Central memory CD8-positive, alpha-beta T cell (primary cell): ENCODE measurements at regions not wholly inside any gene's neighbourhood (a gene's known extent, or its start where the extent isn't known, plus 50 kb on each side); places are given as distances from the start of the nearest gene placed in this dataset.

Experiments
- ATAC-seq: fragments of 150-1000 bp; cut with Tn5 transposase; replicated peaks from 2 replicates; pipeline ENCODE4 v1.10.0; 2022; ENCODE audit warnings: mild to moderate bottlenecking, moderate FRiP score, moderate number of reproducible peaks; ENCODE audit not compliant: poor library complexity, severe bottlenecking; ENCODE audit errors: extremely low read depth
- DNase-seq, 2 donors: peaks; one replicate each; pipeline ENCODE4 v3.0.0; 2021; ENCODE audit warnings: low spot score in 2 of 2
- H3K27ac Mint-ChIP-seq: one replicate; pipeline ENCODE4 v1.8.0; 2022; ENCODE audit warnings: low read depth, mild to moderate bottlenecking, moderate library complexity, mixed read lengths
- H3K27me3 Mint-ChIP-seq: one replicate; pipeline ENCODE4 v1.8.0; 2022; ENCODE audit warnings: mixed read lengths
- H3K36me3 Mint-ChIP-seq: one replicate; pipeline ENCODE4 v1.8.0; 2022; ENCODE audit warnings: mild to moderate bottlenecking, moderate library complexity, mixed read lengths; ENCODE audit not compliant: insufficient read depth
- H3K4me1 Mint-ChIP-seq: one replicate; pipeline ENCODE4 v1.8.0; 2022; ENCODE audit warnings: mixed read lengths
- H3K4me3 Mint-ChIP-seq: one replicate; pipeline ENCODE4 v1.8.0; 2022; ENCODE audit warnings: mild to moderate bottlenecking, moderate library complexity, mixed read lengths
- H3K9me3 Mint-ChIP-seq: one replicate; pipeline ENCODE4 v1.8.0; 2022; ENCODE audit warnings: mixed read lengths

- no peak overlapping the region for H3K27ac Mint-ChIP-seq
- ATAC-seq: no peak
These were observed 456.0 kb downstream of the FBXO15 start for GRCh38 chr18:73691624-73692023.

GRCh38 chr18:73691118-73691517, 456.5 kb downstream of the FBXO15 start:
- Mint-ChIP-seq H3K36me3 (no peaks in the 10 kb centered on the region), H3K27me3 (no peaks in the 10 kb centered on the region), H3K4me3 (no peak overlapping the region), H3K4me1 (no peaks in the 10 kb centered on the region), H3K9me3 (peaks cover 12% of the 10 kb centered on the region), H3K27ac (no peak overlapping the region)
- ATAC-seq (no peak), DNase-seq (no peak)

More at GRCh38 chr18:73691624-73692023, 456.0 kb downstream of the FBXO15 start:
- Mint-ChIP-seq H3K4me3 (no peak overlapping the region), H3K27me3 (no peaks in the 10 kb centered on the region), H3K4me1 (no peaks in the 10 kb centered on the region), H3K36me3 (no peaks in the 10 kb centered on the region), H3K9me3 (peaks cover 15% of the 10 kb centered on the region)
- DNase-seq: no peak

DNA sequence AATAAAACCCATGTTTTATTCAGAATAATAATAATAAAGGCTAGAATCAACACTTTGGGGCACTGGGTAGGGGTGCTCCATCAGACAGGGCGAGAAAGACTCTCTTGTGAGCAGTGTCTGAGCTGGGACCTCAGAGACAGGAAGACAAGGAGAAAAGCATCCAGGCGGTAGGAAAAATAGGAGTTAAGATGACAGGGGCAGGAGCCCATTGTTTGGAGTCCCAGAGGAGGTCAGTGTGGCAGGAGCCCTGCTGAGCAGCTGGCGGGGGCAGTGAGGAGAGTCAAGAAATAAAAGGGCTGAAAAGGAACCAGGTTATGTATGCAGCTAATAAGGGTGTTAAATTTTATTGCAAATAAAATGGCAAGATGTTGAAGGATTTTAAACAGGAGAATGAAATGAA, 457.4 kb downstream of the FBXO15 start:
- Mint-ChIP-seq H3K4me1 (no peaks in the 10 kb centered on the region), H3K36me3 (no peaks in the 10 kb centered on the region), H3K4me3 (no peak overlapping the region), H3K9me3 (peaks cover 12% of the 10 kb centered on the region), H3K27me3 (no peaks in the 10 kb centered on the region), H3K27ac (no peak overlapping the region)
- ATAC-seq (no peak), DNase-seq (no peak)

GRCh38 chr18:73688851-73689711, 458.6 kb downstream of the FBXO15 start:
- Mint-ChIP-seq H3K36me3 (no peaks in the 10 kb centered on the region), H3K9me3 (peaks cover 12% of the 10 kb centered on the region), H3K4me3 (no peak overlapping the region), H3K27ac (no peak overlapping the region), H3K27me3 (no peaks in the 10 kb centered on the region), H3K4me1 (no peaks in the 10 kb centered on the region)
- DNase-seq (no peak), ATAC-seq (no peak)

DNA sequence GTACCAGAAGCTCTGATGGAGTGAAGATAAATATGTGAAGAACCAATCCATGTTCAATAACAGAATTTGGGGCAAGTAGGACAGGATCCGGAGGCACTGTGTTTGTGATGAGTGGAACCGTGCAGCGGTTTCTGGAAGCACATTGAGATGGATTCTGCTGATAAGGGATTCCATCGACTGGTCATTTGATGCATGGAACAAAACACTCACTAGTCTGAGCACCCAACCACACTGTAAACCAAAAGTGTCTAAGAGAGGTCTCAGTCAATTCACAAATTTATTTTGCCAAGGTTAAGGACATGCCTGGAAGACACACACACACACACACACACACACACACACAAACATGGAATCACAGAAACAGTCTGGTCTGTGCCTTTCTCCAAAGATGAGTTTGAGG, 459.5 kb downstream of the FBXO15 start:
- Mint-ChIP-seq H3K27ac (no peak overlapping the region), H3K4me1 (no peaks in the 10 kb centered on the region), H3K36me3 (no peaks in the 10 kb centered on the region), H3K9me3 (peaks cover 7% of the 10 kb centered on the region), H3K27me3 (no peaks in the 10 kb centered on the region), H3K4me3 (no peak overlapping the region)
- no peak for DNase-seq
- no peak for ATAC-seq

- DNase-seq: no peak
These were observed 463.0 kb downstream of the FBXO15 start for GRCh38 chr18:73684647-73685046.

GRCh38 chr18:73683409-73684238, 464.0 kb downstream of the FBXO15 start:
- Mint-ChIP-seq H3K27ac (no peak overlapping the region), H3K9me3 (peaks cover 5% of the 10 kb centered on the region), H3K4me1 (no peaks in the 10 kb centered on the region), H3K36me3 (no peaks in the 10 kb centered on the region), H3K27me3 (no peaks in the 10 kb centered on the region), H3K4me3 (no peak overlapping the region)
- DNase-seq (no peak), ATAC-seq (no peak)

More at GRCh38 chr18:73684647-73685046, 463.0 kb downstream of the FBXO15 start:
- H3K4me3 Mint-ChIP-seq: no peak overlapping the region
- no peaks in the 10 kb centered on the region for H3K4me1 Mint-ChIP-seq
- no peak overlapping the region for H3K27ac Mint-ChIP-seq
- peaks cover 5% of the 10 kb centered on the region for H3K9me3 Mint-ChIP-seq
- H3K27me3 Mint-ChIP-seq: no peaks in the 10 kb centered on the region
- H3K36me3 Mint-ChIP-seq: no peaks in the 10 kb centered on the region
- ATAC-seq: no peak

GRCh38 chr18:73681912-73682311, 465.7 kb downstream of the FBXO15 start:
- no peak overlapping the region for H3K4me3 Mint-ChIP-seq
- no peaks in the 10 kb centered on the region for H3K4me1 Mint-ChIP-seq

GRCh38 chr18:73681398-73681797, 466.2 kb downstream of the FBXO15 start:
- DNase-seq: no peak
- Mint-ChIP-seq H3K27me3 (no peaks in the 10 kb centered on the region), H3K4me3 (no peak overlapping the region), H3K36me3 (no peaks in the 10 kb centered on the region), H3K9me3 (no peaks in the 10 kb centered on the region), H3K4me1 (no peaks in the 10 kb centered on the region), H3K27ac (no peak overlapping the region)
- ATAC-seq: no peak

More at GRCh38 chr18:73681912-73682311, 465.7 kb downstream of the FBXO15 start:
- Mint-ChIP-seq H3K27ac (no peak overlapping the region), H3K9me3 (no peaks in the 10 kb centered on the region), H3K36me3 (no peaks in the 10 kb centered on the region), H3K27me3 (no peaks in the 10 kb centered on the region)
- ATAC-seq (no peak), DNase-seq (no peak)

DNA sequence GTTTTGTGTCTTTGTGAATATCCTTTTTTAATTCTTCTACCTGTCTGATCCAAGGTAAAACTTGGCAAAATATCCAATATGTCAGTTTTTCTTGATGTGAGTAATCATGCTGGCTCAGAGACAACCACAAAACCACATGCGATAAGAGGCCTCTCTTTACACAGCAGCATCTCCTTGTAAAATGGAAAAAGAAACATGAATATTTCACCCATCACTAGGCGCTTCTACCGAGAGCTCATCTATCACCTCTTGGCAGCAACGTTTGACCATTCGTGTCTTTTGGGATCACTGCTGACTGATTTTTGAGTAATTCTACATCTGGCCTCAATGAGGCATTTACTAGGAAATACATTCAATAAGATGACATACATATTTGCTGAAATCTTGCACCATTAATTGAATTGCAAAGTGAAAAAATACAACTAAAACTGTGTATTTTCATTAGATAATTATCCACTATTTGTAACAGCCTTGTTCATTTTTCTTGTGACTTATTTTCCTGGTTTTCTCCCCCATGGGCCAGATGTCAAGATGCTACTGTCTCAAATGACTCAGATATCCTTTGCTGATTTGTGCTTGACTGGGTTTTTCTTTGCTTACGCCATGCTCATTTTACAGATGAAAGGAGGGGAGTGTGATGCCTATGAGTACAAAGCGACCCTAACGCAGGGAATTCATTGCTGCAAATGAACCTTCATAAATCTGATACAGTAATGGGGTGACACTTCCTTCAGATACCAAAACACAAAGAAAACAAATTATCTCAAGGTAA, 467.5 kb downstream of the FBXO15 start:
- no peak for DNase-seq
- Mint-ChIP-seq H3K27me3 (no peaks in the 10 kb centered on the region), H3K27ac (no peak overlapping the region), H3K9me3 (peaks cover 9% of the 10 kb centered on the region), H3K36me3 (no peaks in the 10 kb centered on the region), H3K4me3 (no peak overlapping the region), H3K4me1 (no peaks in the 10 kb centered on the region)
- no peak for ATAC-seq

DNA sequence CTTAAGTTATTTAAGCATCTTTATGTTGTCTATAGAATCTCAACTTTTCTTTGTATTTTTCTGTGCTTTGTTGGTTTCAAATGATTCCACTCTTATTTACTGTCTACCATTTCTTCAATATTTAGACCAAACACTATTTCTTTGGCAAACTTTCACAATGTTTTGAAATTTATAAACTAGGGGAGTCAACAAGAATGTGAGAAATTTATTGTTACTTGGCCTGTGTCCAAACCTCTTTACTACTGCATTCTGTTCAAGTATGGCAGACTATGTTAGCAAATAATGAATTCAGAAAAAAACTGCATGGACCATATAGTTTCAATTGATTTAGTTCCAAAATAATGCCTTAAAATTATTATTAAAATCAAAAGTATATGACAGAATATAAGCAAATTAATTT, 470.2 kb downstream of the FBXO15 start:
- DNase-seq: no peak
- Mint-ChIP-seq H3K27ac (no peak overlapping the region), H3K36me3 (no peaks in the 10 kb centered on the region), H3K27me3 (no peaks in the 10 kb centered on the region), H3K4me1 (no peaks in the 10 kb centered on the region), H3K4me3 (no peak overlapping the region), H3K9me3 (peaks cover 9% of the 10 kb centered on the region)
- no peak for ATAC-seq

DNA sequence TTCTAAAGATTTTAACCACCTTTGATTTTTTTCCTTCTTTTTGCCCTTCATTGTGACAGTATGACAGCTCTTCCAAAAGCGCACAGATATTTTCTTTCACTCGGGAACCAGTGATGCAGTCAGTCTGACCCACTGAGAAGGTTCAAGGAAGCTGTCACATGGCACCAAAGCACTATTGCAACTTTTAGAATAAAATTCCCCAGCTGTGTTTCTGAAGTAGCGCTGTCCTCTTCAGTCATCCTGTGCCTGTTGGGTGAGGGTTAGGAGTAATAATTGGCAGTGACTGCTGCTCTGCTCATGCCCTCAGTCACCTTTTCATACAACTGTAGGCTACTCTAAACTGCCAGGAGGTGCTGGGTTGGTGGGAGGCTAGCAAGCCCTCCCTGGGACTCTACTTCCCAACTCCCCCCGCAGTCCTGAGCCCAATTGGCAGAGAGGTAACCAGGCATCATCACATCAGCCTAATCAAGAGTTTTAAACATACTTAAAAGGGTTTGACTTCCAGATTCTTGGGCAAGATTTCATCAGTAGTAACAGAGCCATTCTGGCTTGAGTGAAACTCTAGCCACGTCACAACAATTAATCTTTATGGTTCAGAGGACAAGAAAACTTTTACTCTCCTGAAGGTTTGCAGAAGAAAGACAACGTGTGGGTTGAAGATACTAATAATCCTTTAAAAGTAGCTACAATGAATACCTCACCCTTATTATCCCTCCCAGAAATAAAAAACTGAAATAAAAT, 473.3 kb downstream of the FBXO15 start:
- Mint-ChIP-seq H3K9me3 (peaks cover 25% of the 10 kb centered on the region), H3K4me3 (no peak overlapping the region), H3K27me3 (no peaks in the 10 kb centered on the region), H3K4me1 (no peaks in the 10 kb centered on the region), H3K27ac (no peak overlapping the region), H3K36me3 (no peaks in the 10 kb centered on the region)
- DNase-seq (no peak), ATAC-seq (no peak)
